HUES64 (cell line): ENCODE measurements at regions not wholly inside any gene's neighbourhood (a gene's known extent, or its start where the extent isn't known, plus 50 kb on each side); places are given as distances from the start of the nearest gene placed in this dataset.

Source experiments
- H3K27ac ChIP-seq: 2 replicates; pipeline ENCODE4 v1.7.0; 2013; ENCODE audit warnings: low read depth, low read length, inconsistent platforms
- H3K27me3 ChIP-seq: 2 replicates; pipeline ENCODE4 v1.6.1; 2013; ENCODE audit warnings: mild to moderate bottlenecking, low read length; ENCODE audit not compliant: insufficient read depth
- H3K36me3 ChIP-seq: 2 replicates; pipeline ENCODE4 v1.6.1; 2013; ENCODE audit warnings: mild to moderate bottlenecking, low read length; ENCODE audit not compliant: insufficient read depth
- H3K4me1 ChIP-seq: 2 replicates; pipeline ENCODE4 v1.6.1; 2013; ENCODE audit warnings: mild to moderate bottlenecking, low read length, moderate library complexity; ENCODE audit not compliant: insufficient read depth
- H3K4me3 ChIP-seq: 2 replicates; pipeline ENCODE4 v1.5.1; 2013; ENCODE audit warnings: mild to moderate bottlenecking, low read length, moderate library complexity
- H3K9ac ChIP-seq: 2 replicates; pipeline ENCODE4 v1.6.1; 2013; ENCODE audit warnings: mild to moderate bottlenecking, low read depth, low read length
- H3K9me3 ChIP-seq: 2 replicates; pipeline ENCODE4 v1.6.1; 2013; ENCODE audit warnings: low read depth, low read length; ENCODE audit not compliant: insufficient read depth
- WGBS: fragments of 150-250, 120-280 bp; methylation state at CpG from one replicate; pipeline ENCODE4 v1.1.7; 2013; ENCODE audit warnings: missing lambda C conversion rate; 5-methylcytosine and 5-hydroxymethylcytosine counted together

- no peaks in the 10 kb centered on the region for H3K36me3 ChIP-seq
- peaks cover 41% of the 10 kb centered on the region for H3K4me1 ChIP-seq
- no peaks in the 10 kb centered on the region for H3K27me3 ChIP-seq
- no peaks in the 10 kb centered on the region for H3K9me3 ChIP-seq
- H3K27ac ChIP-seq, result no peak overlapping the region
- H3K9ac ChIP-seq, result no peak overlapping the region
- no peak overlapping the region for H3K4me3 ChIP-seq
- 80% methylated on average over 14 of the region's 14 CpGs for WGBS
Observed at GRCh38 chr17:77318491-77319210, 177.9 kb downstream of the SEC14L1 start.

- peak overlapping the region; percentile 25; the same call in 1 of the 2 replicates for H3K9ac ChIP-seq
- no peaks in the 10 kb centered on the region for H3K36me3 ChIP-seq
- H3K27me3 ChIP-seq, result no peaks in the 10 kb centered on the region
- WGBS, result 40% methylated on average over 38 of the region's 38 CpGs
- H3K27ac ChIP-seq, result 0 out of 2 replicates have a peak overlapping the region, but pooled peaks have one; percentile 32
- H3K9me3 ChIP-seq, result no peaks in the 10 kb centered on the region
- H3K4me1 ChIP-seq, result peaks cover 41% of the 10 kb centered on the region
- H3K4me3 ChIP-seq, result peak overlapping the region; percentile 20; the same call in 1 of the 2 replicates
Observed at GRCh38 chr17:77319211-77320043, 178.7 kb downstream of the SEC14L1 start.

DNA sequence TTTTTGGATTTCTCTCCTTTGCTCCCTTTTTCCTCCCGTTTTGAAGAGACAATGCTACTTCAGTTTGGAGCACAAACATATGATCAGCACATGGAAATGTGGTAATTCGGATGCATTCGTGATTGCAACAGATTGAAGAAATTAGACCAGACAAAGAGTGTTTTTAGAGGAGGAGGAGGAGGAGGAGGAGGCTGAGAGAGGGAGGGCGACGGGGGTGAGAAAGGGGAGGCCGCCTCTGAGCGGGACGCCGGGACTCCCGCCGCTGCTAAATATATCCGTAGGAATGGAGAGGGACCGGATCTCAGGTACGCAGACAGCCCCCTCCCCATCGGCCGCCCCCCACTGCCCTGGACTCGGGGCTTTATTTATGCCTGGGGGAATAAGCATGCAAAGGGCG, 179.3 kb downstream of the SEC14L1 start:
- WGBS, result 56% methylated on average over 18 of the region's 18 CpGs
- peaks cover 41% of the 10 kb centered on the region for H3K4me1 ChIP-seq
- H3K36me3 ChIP-seq, result no peaks in the 10 kb centered on the region
- H3K9ac ChIP-seq, result peak overlapping the region; percentile 22; the same call in 1 of the 2 replicates
- H3K27ac ChIP-seq, result no peak overlapping the region
- peak overlapping the region; percentile 20; the same call in 1 of the 2 replicates for H3K4me3 ChIP-seq
- no peaks in the 10 kb centered on the region for H3K9me3 ChIP-seq
- no peaks in the 10 kb centered on the region for H3K27me3 ChIP-seq

DNA sequence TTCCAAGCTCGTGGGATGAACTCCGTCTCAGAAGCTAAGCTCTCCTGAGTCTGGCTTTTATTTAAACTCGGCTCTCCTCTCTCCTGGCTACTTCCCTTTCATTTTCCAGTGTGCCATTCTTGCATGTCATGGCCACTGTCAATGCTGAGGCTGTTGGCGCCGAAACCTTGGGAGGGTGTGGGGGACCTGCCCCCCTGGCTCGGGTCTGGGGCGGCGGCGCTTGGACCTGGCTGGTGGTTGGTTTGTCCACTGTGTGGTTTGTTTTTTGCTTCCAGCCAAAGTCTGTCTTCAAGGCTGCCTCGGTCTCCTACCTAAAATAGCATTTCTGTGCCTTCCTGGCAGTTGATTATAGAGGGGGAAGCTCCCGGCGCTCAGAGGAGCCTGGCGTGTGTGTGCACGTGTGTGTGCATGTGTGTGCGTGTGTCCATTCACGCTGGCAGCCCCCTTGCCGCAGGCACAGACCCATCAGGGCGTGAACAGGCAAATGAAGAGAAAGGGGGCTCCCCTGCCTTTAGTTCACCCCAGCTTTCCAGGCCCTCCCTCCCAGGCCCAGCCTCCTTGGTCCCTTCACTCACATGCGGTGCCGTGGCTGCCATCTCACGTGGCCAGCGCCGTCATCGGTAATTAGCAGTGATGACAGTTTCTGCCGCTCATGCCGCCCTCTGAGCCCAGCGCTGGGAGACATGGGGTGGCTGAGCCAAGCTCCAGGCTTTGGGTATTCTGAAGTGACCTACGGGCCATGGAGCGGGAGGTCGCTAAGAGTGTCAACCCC, 179.9 kb downstream of the SEC14L1 start:
- H3K27ac ChIP-seq, result no peak overlapping the region
- H3K4me3 ChIP-seq, result no peak overlapping the region; the same call in 1 of the 2 replicates
- no peaks in the 10 kb centered on the region for H3K9me3 ChIP-seq
- H3K4me1 ChIP-seq, result peaks cover 39% of the 10 kb centered on the region
- no peak overlapping the region; the same call in 1 of the 2 replicates for H3K9ac ChIP-seq
- no peaks in the 10 kb centered on the region for H3K27me3 ChIP-seq
- no peaks in the 10 kb centered on the region for H3K36me3 ChIP-seq
- WGBS, result 91% methylated on average over 30 of the region's 30 CpGs

GRCh38 chr17:77321649-77322513, 181.1 kb downstream of the SEC14L1 start:
- H3K9me3 ChIP-seq, result no peaks in the 10 kb centered on the region
- H3K27ac ChIP-seq, result no peak overlapping the region
- no peak overlapping the region for H3K4me3 ChIP-seq
- H3K27me3 ChIP-seq, result no peaks in the 10 kb centered on the region
- peaks cover 29% of the 10 kb centered on the region; the same call in 1 of the 2 replicates for H3K4me1 ChIP-seq
- WGBS, result 91% methylated on average over 35 of the region's 35 CpGs
- peak overlapping the region; percentile 53; the same call in 1 of the 2 replicates for H3K9ac ChIP-seq
- H3K36me3 ChIP-seq, result no peaks in the 10 kb centered on the region

GRCh38 chr17:77322514-77323412, 182.0 kb downstream of the SEC14L1 start:
- WGBS, result 54% methylated on average over 32 of the region's 32 CpGs
- Histone ChIP-seq H3K27me3 (no peaks in the 10 kb centered on the region), H3K9me3 (no peaks in the 10 kb centered on the region), H3K36me3 (no peaks in the 10 kb centered on the region), H3K9ac (peak overlapping the region; percentile 63), H3K27ac (peak overlapping the region; percentile 60), H3K4me1 (peaks cover 29% of the 10 kb centered on the region; the same call in 1 of the 2 replicates), H3K4me3 (no peak overlapping the region)

DNA sequence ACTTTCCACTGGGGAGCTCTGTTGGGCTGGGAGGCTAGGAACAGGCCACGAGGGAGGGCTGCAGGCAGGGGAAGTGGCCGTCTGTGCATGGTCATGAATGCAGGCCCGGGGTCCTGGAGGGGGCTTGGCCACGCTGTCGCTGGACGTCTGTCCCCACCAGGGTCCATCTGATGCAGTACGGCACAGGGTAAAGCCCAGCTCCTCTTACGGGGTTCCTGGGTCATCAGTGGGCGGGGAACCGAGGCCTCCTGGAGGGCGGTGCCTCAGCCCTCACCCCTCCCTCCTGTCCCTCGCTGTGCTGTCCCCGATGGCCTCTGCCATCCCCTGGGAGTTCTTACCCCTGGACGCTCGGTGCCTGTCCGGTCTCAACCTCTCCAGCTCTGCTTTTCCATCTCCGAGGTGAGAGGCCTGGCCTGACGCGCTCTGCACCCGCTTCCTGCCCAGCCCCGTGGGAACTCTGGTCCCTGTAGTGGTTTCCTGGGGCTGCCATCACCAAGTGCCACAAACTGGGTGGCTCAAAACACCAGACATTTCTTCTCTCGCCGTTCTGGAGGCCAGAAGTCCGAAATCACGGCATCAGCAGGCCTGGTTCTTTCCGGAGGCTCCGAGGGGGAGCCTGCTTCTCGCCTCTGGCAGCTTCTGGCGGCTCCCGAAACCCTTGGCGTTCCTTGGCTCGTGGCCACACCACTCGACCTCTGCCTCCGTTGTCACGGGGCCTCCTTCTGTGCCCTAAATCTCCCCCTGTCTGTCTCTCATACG, 182.8 kb downstream of the SEC14L1 start:
- Histone ChIP-seq H3K4me3 (no peak overlapping the region), H3K36me3 (no peaks in the 10 kb centered on the region), H3K27me3 (no peaks in the 10 kb centered on the region), H3K9ac (peak overlapping the region; percentile 63; the same call in 1 of the 2 replicates), H3K4me1 (peaks cover 27% of the 10 kb centered on the region; the same call in 1 of the 2 replicates), H3K27ac (peak overlapping the region; percentile 60), H3K9me3 (no peaks in the 10 kb centered on the region)
- 77% methylated on average over 36 of the region's 36 CpGs for WGBS

DNA sequence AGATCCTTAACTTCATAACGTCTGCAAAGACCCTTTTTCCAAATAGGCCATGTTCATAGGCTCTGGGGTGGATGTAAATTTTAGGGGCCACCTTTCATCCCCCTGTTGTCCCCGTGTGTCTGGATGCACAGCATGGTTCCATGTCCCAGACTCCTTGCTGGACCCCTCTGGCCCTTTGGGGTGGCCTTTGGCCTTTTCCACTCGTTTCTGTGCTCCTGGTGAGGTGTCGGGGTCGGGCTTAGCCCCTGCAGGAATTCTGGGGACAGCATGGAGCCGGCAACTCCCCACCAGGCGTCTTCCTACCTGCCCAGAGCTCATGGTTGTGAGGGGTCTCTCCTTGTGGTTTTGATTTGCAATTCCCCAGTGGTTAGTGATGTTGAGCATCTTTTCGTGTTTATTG, 183.5 kb downstream of the SEC14L1 start:
- H3K4me3 ChIP-seq, result no peak overlapping the region
- peak overlapping the region; percentile 2; the same call in 1 of the 2 replicates for H3K9ac ChIP-seq
- H3K27ac ChIP-seq, result no peak overlapping the region

GRCh38 chr17:77325577-77326075, 184.9 kb downstream of the SEC14L1 start:
- Histone ChIP-seq H3K9me3 (no peaks in the 10 kb centered on the region), H3K27ac (no peak overlapping the region), H3K4me3 (no peak overlapping the region), H3K36me3 (no peaks in the 10 kb centered on the region), H3K4me1 (peaks cover 16% of the 10 kb centered on the region; the same call in 1 of the 2 replicates), H3K9ac (no peak overlapping the region), H3K27me3 (no peaks in the 10 kb centered on the region)
- WGBS, result 94% methylated on average over 8 of the region's 8 CpGs

More for the DNA sequence above, 183.5 kb downstream of the SEC14L1 start:
- Histone ChIP-seq H3K9me3 (no peaks in the 10 kb centered on the region), H3K27me3 (no peaks in the 10 kb centered on the region), H3K36me3 (no peaks in the 10 kb centered on the region), H3K4me1 (peaks cover 20% of the 10 kb centered on the region; the same call in 1 of the 2 replicates)
- WGBS, result 90% methylated on average over 8 of the region's 8 CpGs
